CD4-positive, CD25-positive, alpha-beta regulatory T cell (primary cell): ENCODE measurements at regions not wholly inside any gene's neighbourhood (a gene's known extent, or its start where the extent isn't known, plus 50 kb on each side); places are given as distances from the start of the nearest gene placed in this dataset.

Source experiments
- ATAC-seq, 2 donors: fragments of 150-1000 bp; cut with Tn5 transposase; one replicate each; pipeline ENCODE4 v1.10.0; 2021; ENCODE audit warnings: low read depth in 2 of 2, moderate number of reproducible peaks in 2 of 2, moderate library complexity in 1 of 2
- DNase-seq, 3 donors: peaks; one replicate each; pipeline versions ENCODE4 v3.0.0 to v3.0.0-alpha.2; 2012 to 2022; ENCODE audit warnings: mixed read lengths in 1 of 3
- H3K27ac ChIP-seq: one replicate; pipeline ENCODE4 v1.7.0; 2013; ENCODE audit warnings: mild to moderate bottlenecking, low read length; ENCODE audit not compliant: insufficient read depth, poor library complexity, severe bottlenecking
- H3K27me3 ChIP-seq: one replicate; pipeline ENCODE4 v1.7.0; 2013; ENCODE audit warnings: low read length; ENCODE audit not compliant: control insufficient read depth, insufficient read depth
- H3K36me3 ChIP-seq: one replicate; pipeline ENCODE4 v1.7.0; 2013; ENCODE audit warnings: mild to moderate bottlenecking, low read length, moderate library complexity; ENCODE audit not compliant: control insufficient read depth, insufficient read depth
- H3K4me1 ChIP-seq: 2 replicates; pipeline ENCODE4 v1.7.0; 2013; ENCODE audit warnings: mild to moderate bottlenecking, low read length; ENCODE audit not compliant: insufficient read depth, control insufficient read depth, poor library complexity, severe bottlenecking
- H3K4me3 ChIP-seq: one replicate; pipeline ENCODE4 v1.7.0; 2013; ENCODE audit warnings: low read depth, mild to moderate bottlenecking, low read length, moderate library complexity
- H3K9me3 ChIP-seq, 2 experiments: 1 replicate in 1 of 2; 2 replicates in 1 of 2; pipeline ENCODE4 v1.7.0; 2013; ENCODE audit warnings: low read length in 2 of 2, mild to moderate bottlenecking in 1 of 2, moderate library complexity in 1 of 2; ENCODE audit not compliant: control insufficient read depth in 2 of 2
- H3K27ac Mint-ChIP-seq, 3 donors: one replicate each; pipeline ENCODE4 v1.8.0; 2020 to 2022; ENCODE audit warnings: mild to moderate bottlenecking in 3 of 3, mixed read lengths in 3 of 3, moderate library complexity in 2 of 3
- H3K27me3 Mint-ChIP-seq: one replicate; pipeline ENCODE4 v1.8.0; 2022; ENCODE audit warnings: mild to moderate bottlenecking, mixed read lengths
- H3K36me3 Mint-ChIP-seq: one replicate; pipeline ENCODE4 v1.8.0; 2020; ENCODE audit warnings: mixed read lengths
- H3K4me1 Mint-ChIP-seq, 4 donors: one replicate each; pipeline ENCODE4 v1.8.0; 2020 to 2022; ENCODE audit warnings: mixed read lengths in 4 of 4, mild to moderate bottlenecking in 1 of 4
- H3K4me3 Mint-ChIP-seq, 4 donors: one replicate each; pipeline ENCODE4 v1.8.0; 2020 to 2022; ENCODE audit warnings: mild to moderate bottlenecking in 4 of 4, mixed read lengths in 4 of 4, moderate library complexity in 3 of 4
- H3K9me3 Mint-ChIP-seq, 7 donors: one replicate each; pipeline ENCODE4 v1.8.0; 2020 to 2022; ENCODE audit warnings: mixed read lengths in 7 of 7, mild to moderate bottlenecking in 3 of 7, moderate library complexity in 2 of 7

DNA sequence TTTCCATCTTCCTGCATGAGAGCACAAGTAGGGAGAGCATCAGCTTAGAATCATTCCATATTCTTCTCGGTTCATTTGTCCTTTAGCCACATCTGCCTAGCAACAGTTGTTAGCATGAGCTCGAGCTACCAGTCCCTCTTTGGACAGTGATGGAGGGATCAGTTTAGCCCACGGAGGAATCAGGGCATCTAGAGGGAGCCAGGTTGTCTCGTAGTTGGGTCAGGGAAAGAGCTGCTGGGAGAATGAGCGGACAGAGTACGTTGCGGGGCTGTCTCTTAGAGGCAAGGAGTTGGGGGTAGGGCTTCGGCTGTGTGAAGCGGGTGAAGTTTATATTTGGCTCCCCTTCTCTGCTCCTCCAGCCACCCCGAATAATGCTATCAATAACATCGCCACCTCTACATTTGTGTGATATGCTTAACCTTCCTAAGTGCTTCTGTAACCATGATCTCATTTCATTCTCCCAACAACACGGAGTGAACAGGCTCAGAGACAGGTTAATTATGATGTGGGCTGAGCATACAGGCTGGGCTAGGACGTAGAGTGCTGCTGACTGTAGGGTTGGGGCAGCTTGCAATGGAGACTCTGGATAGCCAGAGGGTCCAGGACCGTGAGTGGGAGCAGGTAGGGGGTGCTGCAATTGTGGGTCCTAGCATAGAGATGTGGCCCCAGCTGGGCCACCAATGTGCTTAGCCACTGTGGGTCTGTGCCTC lies 72.6 kb downstream of the FRMPD3 start:
- H3K4me3 ChIP-seq = no peak overlapping the region
- no peaks in the 10 kb centered on the region for H3K27me3 ChIP-seq
- no peaks in the 10 kb centered on the region for H3K36me3 ChIP-seq
- Mint-ChIP-seq H3K36me3 (no peaks in the 10 kb centered on the region), H3K4me1 (no peaks in the 10 kb centered on the region), H3K9me3 (peaks cover 0 to 3% (median 0%) of the 10 kb centered on the region in 7 donors), H3K27ac (peak overlapping the region in 1 of 3 donors; percentile 57), H3K27me3 (peaks cover 5% of the 10 kb centered on the region), H3K4me3 (no peak overlapping the region)
- H3K9me3 ChIP-seq = no peaks in the 10 kb centered on the region
- no peak for DNase-seq
- no peak for ATAC-seq
- no peaks in the 10 kb centered on the region for H3K4me1 ChIP-seq
- no peak overlapping the region for H3K27ac ChIP-seq

- DNase-seq = no peak
- no peaks in the 10 kb centered on the region for H3K4me1 Mint-ChIP-seq
- peaks cover 0 to 3% (median 0%) of the 10 kb centered on the region in 7 donors for H3K9me3 Mint-ChIP-seq
- no peaks in the 10 kb centered on the region for H3K27me3 ChIP-seq
- H3K36me3 ChIP-seq = no peaks in the 10 kb centered on the region
- peaks cover 5% of the 10 kb centered on the region for H3K27me3 Mint-ChIP-seq
- H3K27ac Mint-ChIP-seq = no peak overlapping the region
- H3K4me1 ChIP-seq = no peaks in the 10 kb centered on the region
- H3K4me3 ChIP-seq = no peak overlapping the region
- H3K36me3 Mint-ChIP-seq = no peaks in the 10 kb centered on the region
- no peak for ATAC-seq
- H3K27ac ChIP-seq = no peak overlapping the region
- H3K9me3 ChIP-seq = no peaks in the 10 kb centered on the region
- H3K4me3 Mint-ChIP-seq = no peak overlapping the region
Measured at GRCh38 chrX:107522901-107523300, 73.4 kb downstream of the FRMPD3 start.

- H3K4me3 Mint-ChIP-seq = no peak overlapping the region
- H3K27me3 Mint-ChIP-seq = no peaks in the 10 kb centered on the region
- ATAC-seq (no peak), DNase-seq (no peak)
- H3K27ac ChIP-seq = no peak overlapping the region
- peaks cover 0 to 2% (median 0%) of the 10 kb centered on the region in 7 donors for H3K9me3 Mint-ChIP-seq
- H3K4me3 ChIP-seq = no peak overlapping the region
- H3K9me3 ChIP-seq = no peaks in the 10 kb centered on the region
- no peaks in the 10 kb centered on the region for H3K27me3 ChIP-seq
- H3K36me3 ChIP-seq = no peaks in the 10 kb centered on the region
- no peaks in the 10 kb centered on the region for H3K36me3 Mint-ChIP-seq
- no peaks in the 10 kb centered on the region for H3K4me1 Mint-ChIP-seq
- no peak overlapping the region for H3K27ac Mint-ChIP-seq
- H3K4me1 ChIP-seq = no peaks in the 10 kb centered on the region
Measured at GRCh38 chrX:107526141-107526540, 76.7 kb downstream of the FRMPD3 start.

- no peaks in the 10 kb centered on the region for H3K27me3 Mint-ChIP-seq
- ATAC-seq (no peak), DNase-seq (no peak)
- H3K4me1 ChIP-seq = no peaks in the 10 kb centered on the region
- H3K9me3 ChIP-seq = no peaks in the 10 kb centered on the region
- no peaks in the 10 kb centered on the region for H3K27me3 ChIP-seq
- no peak overlapping the region for H3K27ac Mint-ChIP-seq
- H3K4me3 ChIP-seq = no peak overlapping the region
- H3K36me3 Mint-ChIP-seq = no peaks in the 10 kb centered on the region
- no peaks in the 10 kb centered on the region for H3K4me1 Mint-ChIP-seq
- H3K36me3 ChIP-seq = no peaks in the 10 kb centered on the region
- H3K27ac ChIP-seq = no peak overlapping the region
- no peak overlapping the region for H3K4me3 Mint-ChIP-seq
- no peaks in the 10 kb centered on the region for H3K9me3 Mint-ChIP-seq
Measured at GRCh38 chrX:107530141-107530540, 80.7 kb downstream of the FRMPD3 start.

DNA sequence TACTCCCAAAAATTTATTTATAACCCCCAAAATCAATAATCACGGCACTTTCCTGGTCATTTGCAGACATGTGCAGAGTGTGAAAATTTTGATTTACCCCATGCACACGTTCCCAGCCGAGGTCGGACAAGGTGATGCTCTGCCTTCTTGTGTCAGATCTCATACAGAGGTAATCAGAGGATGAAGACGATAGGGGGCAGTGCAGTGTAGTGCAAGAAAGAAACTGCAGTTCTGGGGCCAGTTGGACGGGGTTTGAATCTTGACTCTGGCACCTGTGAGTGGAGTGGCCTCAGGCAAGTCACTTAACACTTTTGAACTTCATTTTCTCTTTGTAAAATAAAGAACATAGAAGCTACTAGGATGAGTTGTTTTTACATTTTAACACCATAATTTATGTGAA lies 88.4 kb downstream of the FRMPD3 start:
- Histone ChIP-seq H3K4me3 (no peak overlapping the region), H3K9me3 (no peaks in the 10 kb centered on the region), H3K27me3 (no peaks in the 10 kb centered on the region), H3K36me3 (no peaks in the 10 kb centered on the region), H3K27ac (no peak overlapping the region), H3K4me1 (no peaks in the 10 kb centered on the region)
- DNase-seq (peak in 2 of 3 donors; percentile 26 to 53), ATAC-seq (no peak)
- H3K4me1 Mint-ChIP-seq = no peaks in the 10 kb centered on the region
- H3K27ac Mint-ChIP-seq = no peak overlapping the region
- no peaks in the 10 kb centered on the region for H3K36me3 Mint-ChIP-seq
- H3K27me3 Mint-ChIP-seq = no peaks in the 10 kb centered on the region
- no peak overlapping the region for H3K4me3 Mint-ChIP-seq
- no peaks in the 10 kb centered on the region for H3K9me3 Mint-ChIP-seq

DNA sequence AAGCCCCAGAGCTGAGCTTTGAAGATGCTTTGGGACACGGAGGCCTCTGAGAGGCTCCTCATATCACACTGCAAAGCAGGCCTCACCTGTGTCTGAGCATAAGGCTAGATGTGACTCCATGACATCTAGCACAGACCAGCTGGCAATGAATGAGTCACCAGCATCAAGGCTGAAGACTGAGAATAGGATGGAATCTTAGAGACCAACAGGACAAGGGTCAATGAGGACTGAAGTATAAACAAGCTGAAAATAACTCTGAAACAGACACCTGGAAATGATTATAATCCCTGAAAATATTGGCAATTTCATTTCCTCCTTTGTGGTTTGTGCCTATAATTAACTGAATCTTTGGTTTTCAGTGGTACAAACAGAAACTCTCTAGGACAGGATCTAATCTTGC lies 87.1 kb upstream of the PRPS1 start:
- Histone ChIP-seq H3K9me3 (no peaks in the 10 kb centered on the region), H3K27me3 (no peaks in the 10 kb centered on the region), H3K27ac (no peak overlapping the region), H3K36me3 (no peaks in the 10 kb centered on the region), H3K4me3 (no peak overlapping the region), H3K4me1 (no peaks in the 10 kb centered on the region)
- no peaks in the 10 kb centered on the region for H3K9me3 Mint-ChIP-seq
- H3K27me3 Mint-ChIP-seq = no peaks in the 10 kb centered on the region
- no peaks in the 10 kb centered on the region for H3K4me1 Mint-ChIP-seq
- ATAC-seq = no peak
- DNase-seq = no peak
- no peaks in the 10 kb centered on the region for H3K36me3 Mint-ChIP-seq
- no peak overlapping the region for H3K27ac Mint-ChIP-seq
- no peak overlapping the region for H3K4me3 Mint-ChIP-seq

GRCh38 chrX:107542040-107542439 lies 86.3 kb upstream of the PRPS1 start:
- Mint-ChIP-seq H3K36me3 (no peaks in the 10 kb centered on the region), H3K4me3 (no peak overlapping the region), H3K27me3 (no peaks in the 10 kb centered on the region), H3K27ac (no peak overlapping the region), H3K4me1 (no peaks in the 10 kb centered on the region), H3K9me3 (no peaks in the 10 kb centered on the region)
- Histone ChIP-seq H3K9me3 (no peaks in the 10 kb centered on the region), H3K4me1 (no peaks in the 10 kb centered on the region), H3K36me3 (no peaks in the 10 kb centered on the region), H3K27ac (no peak overlapping the region), H3K27me3 (no peaks in the 10 kb centered on the region), H3K4me3 (no peak overlapping the region)
- DNase-seq = no peak
- ATAC-seq = no peak

DNA sequence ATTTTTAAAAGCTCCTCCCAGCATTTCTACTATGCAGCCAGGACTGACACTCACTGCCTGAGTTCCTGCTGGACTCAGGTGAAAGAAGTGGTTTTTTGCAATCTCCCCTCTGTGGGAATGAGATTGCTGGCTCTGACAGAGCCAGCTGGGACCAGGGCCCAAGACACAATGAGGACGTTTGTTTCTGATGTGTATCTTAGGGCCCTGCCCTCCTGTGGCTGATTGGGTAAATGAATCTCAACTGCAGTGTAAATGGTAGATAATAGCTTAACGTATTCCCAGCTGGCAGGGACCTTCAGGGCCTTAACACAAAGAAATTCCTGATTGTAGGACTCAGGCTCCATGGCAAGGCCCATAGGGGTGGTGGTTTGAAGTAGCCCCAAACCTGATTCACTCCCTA lies 85.8 kb upstream of the PRPS1 start:
- no peaks in the 10 kb centered on the region for H3K9me3 ChIP-seq
- Mint-ChIP-seq H3K9me3 (no peaks in the 10 kb centered on the region), H3K27ac (no peak overlapping the region), H3K4me1 (no peaks in the 10 kb centered on the region), H3K4me3 (no peak overlapping the region), H3K27me3 (no peaks in the 10 kb centered on the region), H3K36me3 (no peaks in the 10 kb centered on the region)
- no peak for ATAC-seq
- H3K36me3 ChIP-seq = no peaks in the 10 kb centered on the region
- H3K4me3 ChIP-seq = no peak overlapping the region
- H3K27ac ChIP-seq = no peak overlapping the region
- H3K4me1 ChIP-seq = no peaks in the 10 kb centered on the region
- DNase-seq = no peak
- no peaks in the 10 kb centered on the region for H3K27me3 ChIP-seq
